Tibial nerve (tissue), 4 donors: ENCODE measurements at regions not wholly inside any gene's neighbourhood (a gene's known extent, or its start where the extent isn't known, plus 50 kb on each side); places are given as distances from the start of the nearest gene placed in this dataset.

Experiments used
- CTCF ChIP-seq, 5 experiments: fragments of 200-600 bp in 3 of 5; fragments of 450-650 bp in 2 of 5; sonication (generic) in 3 of 5; IDR thresholded peaks; one replicate each; pipeline ENCODE4 v1.5.1; 2016 to 2019; ENCODE audit warnings: antibody characterized with exemption in 5 of 5, mild to moderate bottlenecking in 3 of 5, moderate library complexity in 2 of 5
- EP300 ChIP-seq, 2 donors: sonication (generic); formaldehyde crosslinking; IDR thresholded peaks; one replicate each; pipeline ENCODE4 v1.6.1; 2017; ENCODE audit warnings: antibody characterized with exemption in 2 of 2, mild to moderate bottlenecking in 1 of 2
- POLR2A ChIP-seq, 2 donors: fragments of 450-650 bp; IDR thresholded peaks; one replicate each; pipeline ENCODE4 v1.6.1; 2017; ENCODE audit warnings: antibody characterized with exemption in 2 of 2, mild to moderate bottlenecking in 2 of 2, moderate library complexity in 2 of 2

GRCh38 chr4:182140547-182140946 is 102.7 kb upstream of the TENM3 start:
- TF ChIP-seq CTCF (IDR thresholded peaks at IDR 0.05) (no peak), EP300 (IDR thresholded peaks at IDR 0.05) (no peak), POLR2A (IDR thresholded peaks at IDR 0.05) (no peak)
